ENCODE measurements at regions not wholly inside any gene's neighbourhood (a gene's known extent, or its start where the extent isn't known, plus 50 kb on each side); places are given as distances from the start of the nearest gene placed in this dataset.

GRCh38 chr4:174119051-174119450, 164.4 kb downstream of the FBXO8 start (continued):
- TF ChIP-seq PATZ1 (CRISPR knock-in tag; IDR thresholded peaks at IDR 0.05; ENCODE audit: borderline replicate concordance) (no peak), CSRNP3 (CRISPR knock-in tag; IDR thresholded peaks at IDR 0.05) (no peak; the same call in 1 of the 2 replicates), CREB5 (CRISPR knock-in tag; IDR thresholded peaks at IDR 0.05; ENCODE audit: low read depth) (no peak), GLIS3 (CRISPR knock-in tag; IDR thresholded peaks at IDR 0.05) (no peak), ZNF70 (CRISPR knock-in tag; IDR thresholded peaks at IDR 0.05) (no peak), OSR1 (CRISPR knock-in tag; IDR thresholded peaks at IDR 0.05) (no peak), BACH2 (CRISPR knock-in tag; IDR thresholded peaks at IDR 0.05; ENCODE audit: borderline replicate concordance) (no peak), SNAI2 (CRISPR knock-in tag; IDR thresholded peaks at IDR 0.05) (peak; percentile 91), ISL1 (CRISPR knock-in tag; IDR thresholded peaks at IDR 0.05) (0 out of 2 replicates have a peak, but pooled peaks have one; percentile 24), ZFP3 (CRISPR knock-in tag; IDR thresholded peaks at IDR 0.05) (peak; percentile 70; the same call in 1 of the 2 replicates), CSDC2 (CRISPR knock-in tag; IDR thresholded peaks at IDR 0.05) (peak; percentile 76; the same call in 1 of the 2 replicates)

GRCh38 chr4:174118171-174118570, 165.3 kb downstream of the FBXO8 start:
- TF ChIP-seq ZFP30 (CRISPR knock-in tag; IDR thresholded peaks at IDR 0.05) = no peak
- no peak for TF ChIP-seq ESRRG (CRISPR knock-in tag; IDR thresholded peaks at IDR 0.05)
- TF ChIP-seq GLIS3 (CRISPR knock-in tag; IDR thresholded peaks at IDR 0.05) = peak; percentile 78
- no peak for ATAC-seq

GRCh38 chr4:174117445-174117844, 166.0 kb downstream of the FBXO8 start:
- ATAC-seq = peak; percentile 23; the same call in 1 of the 3 replicates
- TF ChIP-seq CSRNP3 (CRISPR knock-in tag; IDR thresholded peaks at IDR 0.05) (no peak; the same call in 1 of the 2 replicates), CSDC2 (CRISPR knock-in tag; IDR thresholded peaks at IDR 0.05) (0 out of 2 replicates have a peak, but pooled peaks have one; percentile 32), POU6F1 (CRISPR knock-in tag; IDR thresholded peaks at IDR 0.05; ENCODE audit: borderline replicate concordance, low read depth) (no peak; the same call in 1 of the 2 replicates), ZNF70 (CRISPR knock-in tag; IDR thresholded peaks at IDR 0.05) (no peak), ZC3H10 (CRISPR knock-in tag; IDR thresholded peaks at IDR 0.05) (no peak), TSHZ2 (CRISPR knock-in tag; IDR thresholded peaks at IDR 0.05) (peak; percentile 21; the same call in 1 of the 2 replicates), ZNF8 (CRISPR knock-in tag; IDR thresholded peaks at IDR 0.05) (no peak), TOX (CRISPR knock-in tag; IDR thresholded peaks at IDR 0.05; ENCODE audit: borderline replicate concordance) (no peak), ZFP30 (CRISPR knock-in tag; IDR thresholded peaks at IDR 0.05) (no peak)

Measured in SK-N-SH treated with all-trans-retinoic acid at 6 μM for 48 hours (cell line).